Epidermal melanocyte (primary cell): ENCODE measurements at regions not wholly inside any gene's neighbourhood (a gene's known extent, or its start where the extent isn't known, plus 50 kb on each side); places are given as distances from the start of the nearest gene placed in this dataset.

Experiments
- DNase-seq: peaks from one replicate; pipeline ENCODE4 v3.0.0; 2011; ENCODE audit warnings: low spot score; ENCODE audit not compliant: insufficient read length

- DNase-seq: no peak
These were observed 507.1 kb upstream of the ID2 start for GRCh38 chr2:8174641-8175257.

DNA sequence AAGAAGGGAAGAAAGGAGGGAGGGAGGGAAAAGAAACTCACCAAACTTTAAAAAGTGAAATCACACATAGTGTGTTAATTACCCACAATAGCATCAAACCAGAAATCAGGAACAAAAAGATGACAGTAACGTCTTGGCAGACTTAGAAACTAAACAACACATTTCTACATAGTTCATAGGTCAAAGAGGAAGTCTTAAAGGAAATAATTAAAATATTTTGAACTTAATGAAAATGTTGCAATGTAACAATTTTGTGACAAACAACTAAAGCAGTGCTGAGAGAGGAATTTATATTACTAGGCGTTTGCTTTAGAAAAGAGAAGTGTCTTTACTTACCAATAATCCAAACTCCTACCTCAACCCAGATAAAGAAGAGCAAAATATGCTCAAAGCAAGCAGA lies 505.0 kb upstream of the ID2 start:
- DNase-seq: no peak

DNA sequence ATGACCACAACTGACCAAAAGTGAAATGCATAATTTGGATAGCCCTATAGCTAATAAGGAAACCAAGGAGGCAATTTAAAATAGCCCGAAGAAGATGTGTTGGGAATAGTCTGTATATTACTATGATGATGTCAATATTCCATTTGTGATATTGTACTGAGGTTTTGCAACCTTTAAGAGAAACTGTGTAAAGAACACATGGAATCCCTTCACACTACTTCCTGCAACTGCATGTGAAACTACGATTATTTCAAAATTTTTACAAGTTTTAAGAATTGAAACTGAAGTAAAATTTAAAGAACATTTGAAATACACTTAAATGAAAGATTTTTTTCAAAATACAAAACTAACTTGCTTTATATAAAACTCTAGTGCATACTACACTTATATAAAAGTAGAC lies 504.3 kb upstream of the ID2 start:
- DNase-seq: no peak

GRCh38 chr2:8178911-8179310 lies 502.9 kb upstream of the ID2 start:
- no peak for DNase-seq

DNA sequence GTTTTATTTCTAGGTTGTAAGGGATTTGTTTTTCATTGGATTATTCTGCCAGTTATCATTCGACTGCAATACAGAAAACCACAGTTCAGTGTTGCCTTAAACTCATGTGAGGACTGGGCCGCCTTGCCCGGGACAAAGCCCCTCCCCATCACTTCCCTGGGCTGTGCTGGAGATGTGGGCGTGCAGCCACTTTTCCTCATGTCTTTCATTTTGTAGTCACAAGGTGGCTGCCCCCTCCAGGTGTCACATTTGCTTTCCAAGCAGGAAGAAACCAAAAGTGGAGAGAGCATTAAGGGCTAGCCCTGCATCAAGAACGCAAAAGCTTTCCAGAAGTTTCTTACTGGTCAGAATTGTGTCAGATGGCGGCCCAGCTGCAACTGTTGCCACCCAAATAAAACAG lies 492.5 kb upstream of the ID2 start:
- no peak for DNase-seq

GRCh38 chr2:8190279-8190678 lies 491.6 kb upstream of the ID2 start:
- no peak for DNase-seq

DNA sequence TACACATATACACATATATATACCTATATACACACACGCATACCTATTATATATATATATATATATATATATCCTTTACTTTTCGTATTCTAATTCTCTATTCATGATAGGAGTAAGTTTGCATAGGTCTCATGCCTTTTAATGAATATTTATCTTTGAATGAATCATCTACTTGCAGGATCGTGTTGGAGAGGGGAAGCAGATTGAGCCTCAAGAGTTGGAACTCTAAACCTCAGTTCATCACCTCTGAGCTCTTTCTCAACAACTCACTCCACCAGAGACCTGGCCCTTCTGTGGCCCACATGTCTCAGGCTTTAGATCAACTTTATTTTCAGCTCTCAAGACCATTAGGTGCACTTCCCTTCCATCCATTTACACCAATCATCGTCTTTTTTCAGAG lies 490.4 kb upstream of the ID2 start:
- no peak for DNase-seq

DNA sequence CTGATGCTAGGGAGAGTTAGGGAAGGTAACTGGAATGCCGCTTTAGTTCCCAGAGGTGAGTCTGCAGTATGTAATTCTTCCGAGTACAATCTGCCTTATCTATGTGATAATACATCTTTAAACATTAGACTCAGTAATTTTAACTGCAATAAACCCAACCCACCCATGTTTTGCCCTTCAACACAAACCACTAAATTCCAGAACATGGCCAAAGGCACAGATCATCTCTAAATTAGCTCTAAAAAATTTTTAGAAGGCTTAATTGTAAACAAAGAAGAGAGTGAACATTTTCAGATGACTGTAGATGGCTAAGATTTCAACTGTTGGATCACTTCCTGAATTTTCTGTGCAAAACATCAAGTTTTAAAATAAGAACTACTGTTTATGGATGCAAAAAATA lies 488.7 kb upstream of the ID2 start:
- no peak for DNase-seq

- no peak for DNase-seq
These were observed 487.9 kb upstream of the ID2 start for GRCh38 chr2:8193686-8194615.

GRCh38 chr2:8195784-8196183 lies 486.1 kb upstream of the ID2 start:
- no peak for DNase-seq

- DNase-seq: no peak
These were observed 485.5 kb upstream of the ID2 start for GRCh38 chr2:8196316-8196715.

DNA sequence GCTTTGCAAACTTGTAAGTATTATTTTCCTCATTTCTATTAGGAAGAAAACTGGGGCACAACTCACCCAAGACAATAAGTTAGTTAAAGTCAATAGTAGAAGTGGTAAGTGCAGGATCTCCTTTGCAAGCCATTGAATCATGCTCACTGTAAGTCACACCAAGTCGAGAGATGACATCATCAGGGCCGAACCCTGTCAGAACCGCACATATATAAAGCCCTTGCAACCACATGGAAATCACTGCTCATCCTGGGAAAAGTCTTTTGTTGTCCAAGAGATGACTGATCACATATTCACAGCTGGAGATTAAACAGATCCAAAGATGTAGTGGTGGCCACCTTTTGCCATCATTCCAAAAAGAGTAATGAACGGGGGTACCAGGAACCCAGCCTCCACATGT lies 484.8 kb upstream of the ID2 start:
- DNase-seq: no peak

DNA sequence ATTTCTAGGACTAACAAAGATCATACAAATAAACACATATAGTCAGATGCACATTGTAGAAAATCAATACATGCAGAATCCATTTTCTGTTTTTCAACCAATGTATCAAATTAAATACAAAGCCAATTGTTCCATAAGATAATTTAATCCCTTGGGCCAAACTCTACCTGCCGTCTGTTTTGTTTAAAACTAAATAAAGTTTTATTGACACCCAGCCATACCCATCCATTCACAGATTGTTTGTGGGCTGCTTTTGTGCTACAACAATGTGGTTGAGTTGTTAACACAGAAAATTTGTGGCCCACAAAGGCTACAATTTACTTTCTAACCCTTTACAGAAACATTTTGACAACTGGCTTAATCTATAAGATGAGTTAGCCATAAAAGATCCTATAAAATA lies 484.0 kb upstream of the ID2 start:
- no peak for DNase-seq

DNA sequence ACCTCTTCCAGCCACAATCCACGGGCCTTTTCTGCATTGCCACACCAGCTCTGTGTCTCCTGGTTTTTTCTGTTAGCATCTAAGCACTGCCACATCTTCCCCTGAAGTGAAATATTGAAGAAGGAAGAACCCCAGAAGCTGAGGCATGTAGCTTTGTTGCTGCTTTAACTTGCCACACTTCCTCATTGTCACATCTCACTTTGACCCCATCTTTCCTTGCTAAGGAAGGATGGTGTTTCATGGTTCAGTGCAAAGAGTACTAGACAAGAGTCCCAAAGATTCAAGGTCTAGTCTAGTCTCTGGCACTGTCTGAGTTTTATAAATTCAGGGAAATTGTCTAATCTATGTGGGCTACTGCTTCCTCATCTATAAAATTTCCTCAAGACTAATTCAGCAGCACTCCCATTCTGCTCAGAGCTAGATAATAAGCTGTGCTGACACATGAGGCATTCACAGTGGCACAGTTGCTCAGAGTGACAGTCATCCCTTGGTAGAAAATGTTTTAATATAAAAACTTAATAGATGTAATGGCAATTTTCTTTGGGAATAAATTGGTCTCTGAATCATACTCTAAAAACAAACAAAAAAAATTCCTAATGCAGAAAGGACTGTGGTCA lies 483.0 kb upstream of the ID2 start:
- no peak for DNase-seq

- DNase-seq: no peak
These were observed 479.7 kb upstream of the ID2 start for GRCh38 chr2:8202132-8202531.

DNA sequence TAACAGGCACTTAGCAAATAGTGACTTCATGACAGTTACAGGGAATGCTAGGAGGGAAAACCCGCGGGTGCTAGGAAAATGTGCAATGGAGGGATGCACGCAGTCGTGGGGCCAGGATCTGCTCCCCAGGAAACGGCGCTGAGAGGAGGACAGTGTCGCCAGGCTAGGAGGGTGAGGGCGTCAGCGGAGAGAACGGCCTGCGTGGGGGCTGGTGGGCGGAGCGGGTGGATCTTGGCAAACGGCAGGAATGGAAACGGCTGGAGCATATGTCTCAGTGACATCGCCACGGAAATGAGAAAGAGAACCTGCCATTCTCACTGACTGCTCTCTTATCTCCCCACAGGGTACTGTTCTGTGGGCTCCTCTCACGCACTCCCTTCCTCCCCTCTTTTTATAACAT lies 478.5 kb upstream of the ID2 start:
- no peak for DNase-seq

- no peak for DNase-seq
These were observed 477.1 kb upstream of the ID2 start for GRCh38 chr2:8204711-8205110.

DNA sequence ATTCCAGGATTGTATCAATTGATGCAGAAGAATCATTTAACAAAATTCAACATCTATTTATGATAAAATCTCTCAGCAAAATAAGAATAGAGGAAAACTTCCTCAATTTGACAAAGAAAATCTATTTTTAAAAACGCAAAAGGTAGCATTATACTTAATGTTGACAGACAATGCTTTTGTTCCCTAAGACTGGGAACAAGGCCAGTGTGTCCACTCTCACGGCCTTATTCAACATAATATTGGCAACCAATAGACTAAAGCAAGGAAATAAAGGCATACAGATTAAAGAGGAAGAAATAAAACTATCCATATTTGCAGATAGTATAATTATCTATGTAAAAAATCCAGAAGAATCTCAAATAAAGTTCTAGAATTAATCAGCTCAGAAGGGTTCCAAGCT lies 472.4 kb upstream of the ID2 start:
- no peak for DNase-seq

GRCh38 chr2:8211384-8211783 lies 470.5 kb upstream of the ID2 start:
- DNase-seq: no peak

GRCh38 chr2:8212239-8212638 lies 469.6 kb upstream of the ID2 start:
- no peak for DNase-seq

- no peak for DNase-seq
These were observed 467.7 kb upstream of the ID2 start for GRCh38 chr2:8214036-8214615.

DNA sequence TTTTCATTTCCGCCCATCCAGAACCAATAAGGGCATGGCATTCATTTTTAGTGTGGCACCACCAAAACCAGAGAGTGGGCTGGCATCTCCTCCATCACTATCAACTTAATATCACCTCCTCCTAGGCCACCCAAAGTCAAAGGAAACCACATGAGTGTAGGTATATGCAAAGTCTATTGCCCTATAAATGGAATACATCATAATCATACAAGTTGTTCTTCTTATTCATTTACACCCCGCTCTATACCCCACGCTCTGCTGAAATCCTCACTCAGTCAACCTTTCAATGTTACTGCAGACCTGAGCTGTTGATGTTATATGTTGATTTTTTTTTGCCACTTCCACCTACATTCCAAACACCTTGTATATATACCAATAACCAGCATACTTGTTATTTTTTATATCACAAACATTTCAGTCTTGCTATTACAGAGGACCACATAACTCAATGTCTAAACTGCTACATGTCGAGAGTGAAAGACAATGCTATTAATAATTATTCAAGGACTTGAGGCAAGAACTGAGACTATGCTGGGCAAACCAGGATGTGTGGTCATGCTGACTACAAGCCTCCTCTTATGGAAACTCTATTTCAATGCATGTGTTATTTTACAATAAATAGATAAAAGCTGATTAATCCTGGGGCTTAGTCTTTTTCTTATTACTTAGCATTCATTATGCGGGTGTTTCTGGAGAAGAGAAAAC lies 466.5 kb upstream of the ID2 start:
- no peak for DNase-seq
